ENCODE measurements at regions not wholly inside any gene's neighbourhood (a gene's known extent, or its start where the extent isn't known, plus 50 kb on each side); places are given as distances from the start of the nearest gene placed in this dataset.

DNA sequence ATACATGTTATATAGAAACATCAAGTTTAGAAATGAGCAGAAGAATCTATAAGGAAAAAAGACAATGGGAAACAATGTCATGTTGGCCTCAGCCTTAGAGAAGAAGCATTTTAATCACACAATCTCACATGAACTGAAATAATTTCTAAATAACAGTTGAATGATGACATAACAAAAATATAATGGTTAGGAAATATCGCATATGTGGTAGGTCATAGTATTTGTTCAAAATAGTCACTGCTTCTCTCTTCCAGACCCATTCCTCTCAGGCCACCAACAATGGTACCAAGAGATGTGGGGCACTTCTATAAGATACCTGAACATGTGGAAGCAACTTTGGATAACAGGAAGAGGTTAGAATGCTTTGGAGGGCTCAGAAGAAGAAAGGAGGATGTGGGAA is 195.7 kb upstream of the PDZRN3 start:
- TF ChIP-seq, protein P1, sequence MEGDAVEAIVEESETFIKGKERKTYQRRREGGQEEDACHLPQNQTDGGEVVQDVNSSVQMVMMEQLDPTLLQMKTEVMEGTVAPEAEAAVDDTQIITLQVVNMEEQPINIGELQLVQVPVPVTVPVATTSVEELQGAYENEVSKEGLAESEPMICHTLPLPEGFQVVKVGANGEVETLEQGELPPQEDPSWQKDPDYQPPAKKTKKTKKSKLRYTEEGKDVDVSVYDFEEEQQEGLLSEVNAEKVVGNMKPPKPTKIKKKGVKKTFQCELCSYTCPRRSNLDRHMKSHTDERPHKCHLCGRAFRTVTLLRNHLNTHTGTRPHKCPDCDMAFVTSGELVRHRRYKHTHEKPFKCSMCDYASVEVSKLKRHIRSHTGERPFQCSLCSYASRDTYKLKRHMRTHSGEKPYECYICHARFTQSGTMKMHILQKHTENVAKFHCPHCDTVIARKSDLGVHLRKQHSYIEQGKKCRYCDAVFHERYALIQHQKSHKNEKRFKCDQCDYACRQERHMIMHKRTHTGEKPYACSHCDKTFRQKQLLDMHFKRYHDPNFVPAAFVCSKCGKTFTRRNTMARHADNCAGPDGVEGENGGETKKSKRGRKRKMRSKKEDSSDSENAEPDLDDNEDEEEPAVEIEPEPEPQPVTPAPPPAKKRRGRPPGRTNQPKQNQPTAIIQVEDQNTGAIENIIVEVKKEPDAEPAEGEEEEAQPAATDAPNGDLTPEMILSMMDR (IDR thresholded peaks at IDR 0.05; ENCODE audit: insufficient read depth, low read depth, low read length, missing control alignments) = no peak
- DNase-seq (ENCODE audit: low read depth) = no peak
- H3K4me3 ChIP-seq (ENCODE audit: low read length) = no peak overlapping the region

DNA sequence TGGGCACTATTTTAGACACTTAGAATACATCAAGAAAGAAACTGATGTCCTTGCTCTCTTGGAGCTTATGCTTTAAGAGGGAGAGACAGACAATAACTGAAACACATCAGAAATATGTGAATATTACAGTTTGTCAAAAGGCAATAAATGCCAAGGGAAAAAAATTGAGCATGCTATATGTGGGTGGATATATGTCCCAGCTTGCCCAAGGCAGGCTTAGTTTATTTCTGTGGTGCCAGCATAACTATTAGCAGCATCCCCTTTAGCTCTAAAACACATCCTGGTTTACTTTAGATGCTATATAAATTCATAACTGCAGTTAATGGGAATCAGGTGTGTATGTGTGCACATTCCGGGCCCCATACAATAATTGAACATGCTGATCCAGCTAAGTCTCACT is 191.2 kb upstream of the PDZRN3 start:
- TF ChIP-seq, protein P1 (IDR thresholded peaks at IDR 0.05; ENCODE audit: insufficient read depth, low read depth, low read length, missing control alignments) = no peak
- peak; percentile 55 for DNase-seq (ENCODE audit: low read depth)
- H3K4me3 ChIP-seq (ENCODE audit: low read length) = no peak overlapping the region

DNA sequence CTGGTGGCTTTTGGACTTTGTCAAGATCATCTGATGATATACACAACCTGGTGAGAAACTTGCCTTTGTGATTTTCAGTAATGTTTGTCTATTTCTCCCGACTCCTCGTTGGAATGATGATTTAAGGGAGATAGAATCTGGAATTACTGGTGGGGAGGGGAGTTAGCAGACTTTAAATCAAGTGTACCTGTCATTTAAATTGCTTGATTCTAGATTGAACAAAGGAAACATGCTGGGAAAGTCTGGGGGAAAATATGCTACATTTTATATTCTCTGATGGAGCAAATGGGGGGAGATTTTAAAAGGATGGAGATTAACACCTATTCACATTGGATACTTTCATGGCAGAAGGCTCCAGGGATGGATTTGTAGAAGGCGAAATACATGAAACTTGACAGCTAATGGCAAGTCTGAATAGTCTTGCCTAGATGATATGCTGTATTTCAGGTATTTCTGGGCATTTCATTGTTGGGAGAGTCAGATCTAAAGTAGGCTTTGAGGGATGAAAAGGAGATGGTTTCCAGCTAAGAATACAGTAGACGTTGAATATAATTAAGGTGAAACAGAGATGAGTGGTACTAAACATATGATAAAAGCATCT is 189.1 kb upstream of the PDZRN3 start:
- DNase-seq (ENCODE audit: low read depth) = no peak
- TF ChIP-seq, protein P1 (IDR thresholded peaks at IDR 0.05; ENCODE audit: insufficient read depth, low read depth, low read length, missing control alignments) = no peak
- no peak overlapping the region for H3K4me3 ChIP-seq (ENCODE audit: low read length)

DNA sequence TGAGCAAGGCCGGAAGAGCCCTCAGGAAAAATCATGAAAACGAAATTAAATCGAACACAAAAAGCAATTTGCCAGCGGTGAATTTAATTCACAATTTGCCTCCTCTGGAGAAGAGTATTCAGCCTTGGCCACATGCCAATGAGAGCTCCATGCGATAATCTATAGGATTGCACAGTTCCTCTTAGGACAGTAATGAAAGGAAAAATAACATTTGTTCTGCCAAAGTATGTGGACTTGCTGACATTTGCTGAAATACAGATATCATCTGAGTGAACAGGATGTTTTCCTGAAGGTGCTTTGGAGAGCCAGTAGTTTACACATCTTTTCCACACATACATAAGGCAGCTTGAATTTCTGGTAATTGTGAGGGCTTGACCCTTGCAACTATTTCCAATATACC is 188.6 kb upstream of the PDZRN3 start:
- peak; percentile 54 for DNase-seq (ENCODE audit: low read depth)
- H3K4me3 ChIP-seq (ENCODE audit: low read length) = no peak overlapping the region
- TF ChIP-seq, protein P1 (IDR thresholded peaks at IDR 0.05; ENCODE audit: insufficient read depth, low read depth, low read length, missing control alignments) = no peak

DNA sequence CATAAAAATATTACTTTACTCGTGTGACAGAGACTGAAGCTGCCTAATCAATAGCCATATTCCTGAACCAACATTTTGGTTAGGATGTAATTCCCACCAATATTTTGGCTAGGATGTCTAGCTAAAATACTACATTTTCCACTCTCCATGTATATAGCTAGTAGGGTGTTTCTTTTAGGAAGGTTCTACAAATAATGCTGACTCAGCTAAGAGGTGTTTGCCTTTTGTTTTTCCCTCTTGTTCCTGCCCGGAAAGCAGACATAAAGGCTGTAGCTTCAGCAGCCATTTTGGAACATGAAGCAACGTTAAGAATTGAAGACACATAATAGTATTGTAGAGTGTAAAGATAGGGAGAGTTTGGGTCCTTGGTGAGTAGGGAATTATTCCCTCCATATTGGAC is 187.3 kb upstream of the PDZRN3 start:
- TF ChIP-seq, protein P1 (IDR thresholded peaks at IDR 0.05; ENCODE audit: insufficient read depth, low read depth, low read length, missing control alignments) = no peak
- no peak for DNase-seq (ENCODE audit: low read depth)
- no peak overlapping the region for H3K4me3 ChIP-seq (ENCODE audit: low read length)

DNA sequence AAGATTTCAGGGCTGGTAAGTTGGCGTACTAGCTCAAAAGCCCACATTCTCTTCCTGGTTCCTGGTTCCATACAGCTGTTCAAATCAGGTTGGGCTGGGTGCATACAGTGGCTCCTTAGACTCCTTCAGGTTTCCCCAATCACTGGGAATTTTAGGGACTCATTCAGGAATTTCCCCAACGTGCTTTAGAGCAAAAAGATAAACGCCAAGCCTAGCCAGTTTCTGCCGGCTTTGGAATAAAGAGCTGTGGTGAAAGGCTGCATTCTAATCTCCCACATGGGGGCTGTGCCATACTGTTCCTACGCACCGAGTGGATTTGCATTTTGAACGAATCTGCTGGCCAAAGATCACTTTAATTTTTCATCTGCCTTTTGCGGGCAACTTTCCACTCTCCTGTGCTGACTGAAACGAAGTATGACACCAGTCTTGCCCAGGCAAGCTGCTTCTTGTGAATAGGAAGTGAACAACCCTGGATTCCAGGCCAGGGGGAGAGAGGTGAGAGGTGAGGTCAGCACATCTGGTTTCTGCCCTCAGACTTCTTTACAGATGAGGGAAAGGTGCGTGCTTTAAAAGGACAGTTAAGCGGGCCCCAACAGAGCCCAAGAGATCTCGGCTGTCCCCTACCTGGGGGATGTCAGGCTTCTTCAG is 184.2 kb upstream of the PDZRN3 start:
- TF ChIP-seq, protein P1 (IDR thresholded peaks at IDR 0.05; ENCODE audit: insufficient read depth, low read depth, low read length, missing control alignments) = no peak
- H3K4me3 ChIP-seq (ENCODE audit: low read length) = no peak overlapping the region
- peak; percentile 88 for DNase-seq (ENCODE audit: low read depth)

DNA sequence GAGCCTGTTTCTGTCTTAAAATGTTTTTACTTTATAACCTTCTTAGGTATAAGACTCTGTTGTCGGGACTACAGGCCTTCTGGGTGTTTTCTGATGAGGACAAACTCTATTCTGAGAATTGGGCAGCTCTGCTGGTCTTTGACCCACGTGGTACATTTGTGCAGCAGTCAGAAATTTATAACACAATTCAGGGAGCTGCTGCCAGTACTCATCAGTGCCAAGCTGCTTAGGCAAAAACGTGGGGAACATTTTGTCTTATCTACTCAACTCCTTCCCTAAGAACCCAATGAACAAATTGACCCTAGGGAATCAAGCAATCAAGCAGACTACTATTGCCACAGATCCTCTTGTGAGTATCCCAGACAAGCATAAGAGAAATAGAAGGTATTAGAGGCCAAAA is 180.7 kb upstream of the PDZRN3 start:
- no peak for DNase-seq (ENCODE audit: low read depth)
- TF ChIP-seq, protein P1 (IDR thresholded peaks at IDR 0.05; ENCODE audit: insufficient read depth, low read depth, low read length, missing control alignments) = no peak
- no peak overlapping the region for H3K4me3 ChIP-seq (ENCODE audit: low read length)
